ENCODE measurements at regions not wholly inside any gene's neighbourhood (a gene's known extent, or its start where the extent isn't known, plus 50 kb on each side); places are given as distances from the start of the nearest gene placed in this dataset.

DNA sequence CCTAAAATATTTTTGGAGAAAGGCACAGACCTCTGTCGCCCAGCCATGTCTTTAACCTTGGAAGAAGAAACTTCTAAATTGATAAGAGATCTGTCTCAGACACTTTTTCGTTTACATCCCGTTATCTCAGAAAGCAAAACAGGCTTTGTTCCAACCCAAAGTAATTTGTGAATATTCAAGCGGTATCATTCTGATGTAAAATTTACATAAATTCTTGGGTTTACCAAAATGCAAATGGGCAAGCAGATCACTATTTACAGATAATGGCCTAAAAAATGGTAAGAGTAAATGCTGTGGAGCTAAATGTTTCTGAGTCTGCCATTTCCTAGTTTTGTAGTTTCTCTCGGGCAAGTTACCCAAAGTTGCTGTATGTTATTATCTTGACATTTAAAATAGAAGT lies 101.9 kb upstream of the VPREB1 start:
- TF ChIP-seq CTCF (IDR thresholded peaks at IDR 0.05; ENCODE audit: unreplicated experiment): no peak
- Mint-ChIP-seq H3K27me3 (ENCODE audit: unreplicated experiment) (peaks cover 74% of the 10 kb centered on the region), H3K4me1 (ENCODE audit: low read depth, unreplicated experiment) (no peaks in the 10 kb centered on the region), H3K4me3 (ENCODE audit: low read depth, unreplicated experiment) (no peak overlapping the region), H3K27ac (ENCODE audit: unreplicated experiment) (no peak overlapping the region), H3K36me3 (ENCODE audit: insufficient read depth, unreplicated experiment) (no peaks in the 10 kb centered on the region), H3K9me3 (ENCODE audit: low read depth, unreplicated experiment) (no peaks in the 10 kb centered on the region)
- DNase-seq: no peak
- no TSS peak for BruUV-seq (replicated peaks)
- CTCF ChIA-PET: no interaction called here
- intact Hi-C loops (cut with micrococcal nuclease; ENCODE audit: unreplicated experiment): no loop called here

DNA sequence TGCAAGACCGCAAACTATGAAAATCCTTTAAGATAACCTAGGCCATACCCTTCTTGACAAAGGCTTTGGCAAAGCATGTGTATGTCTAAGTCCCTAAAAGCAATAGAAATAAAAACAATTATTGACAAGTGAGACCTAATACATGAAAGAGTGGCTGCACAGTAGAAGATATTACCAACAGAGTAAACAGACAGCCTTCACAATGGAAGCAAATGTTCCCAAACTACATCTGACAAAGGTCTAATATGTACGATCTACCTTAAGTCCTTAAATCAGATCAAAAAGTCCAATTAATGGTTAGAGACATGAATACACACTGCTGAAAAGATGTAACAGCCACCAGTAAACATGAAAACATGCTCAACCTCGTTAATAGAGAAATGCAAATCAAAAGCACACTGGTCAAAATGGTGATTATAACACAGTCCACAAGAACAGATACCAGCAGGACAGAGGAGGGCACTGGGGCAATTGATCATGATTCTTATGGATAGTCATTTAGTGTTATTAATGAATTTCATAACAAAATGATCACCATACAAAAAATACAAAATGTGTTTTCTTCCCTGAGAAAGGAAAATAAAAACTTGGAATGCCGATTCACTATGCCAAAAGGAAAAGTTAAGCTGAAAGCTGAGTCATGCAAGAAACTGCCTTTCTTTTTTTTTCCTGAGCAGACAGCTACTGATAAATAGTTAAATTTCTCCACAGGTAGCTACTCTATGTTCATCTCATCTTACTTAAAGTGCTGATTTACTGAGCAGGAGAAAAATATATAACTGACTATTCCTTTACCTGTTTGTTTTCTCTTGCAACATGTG lies 102.6 kb upstream of the VPREB1 start:
- H3K27me3 Mint-ChIP-seq (ENCODE audit: unreplicated experiment): peaks cover 67% of the 10 kb centered on the region
- CTCF ChIA-PET: no interaction called here
- H3K36me3 Mint-ChIP-seq (ENCODE audit: insufficient read depth, unreplicated experiment): no peaks in the 10 kb centered on the region
- no peak overlapping the region for H3K4me3 Mint-ChIP-seq (ENCODE audit: low read depth, unreplicated experiment)
- TF ChIP-seq CTCF (IDR thresholded peaks at IDR 0.05; ENCODE audit: unreplicated experiment): no peak
- no TSS peak for BruUV-seq (replicated peaks)
- no peaks in the 10 kb centered on the region for H3K4me1 Mint-ChIP-seq (ENCODE audit: low read depth, unreplicated experiment)
- intact Hi-C loops (cut with micrococcal nuclease; ENCODE audit: unreplicated experiment): no loop called here
- no peak overlapping the region for H3K27ac Mint-ChIP-seq (ENCODE audit: unreplicated experiment)
- no peaks in the 10 kb centered on the region for H3K9me3 Mint-ChIP-seq (ENCODE audit: low read depth, unreplicated experiment)
- DNase-seq: no peak

- CTCF ChIA-PET: no interaction called here
- no peak for TF ChIP-seq CTCF (IDR thresholded peaks at IDR 0.05; ENCODE audit: unreplicated experiment)
- no peak for DNase-seq
- Mint-ChIP-seq H3K27me3 (ENCODE audit: unreplicated experiment) (peaks cover 59% of the 10 kb centered on the region), H3K9me3 (ENCODE audit: low read depth, unreplicated experiment) (no peaks in the 10 kb centered on the region), H3K27ac (ENCODE audit: unreplicated experiment) (no peak overlapping the region), H3K4me1 (ENCODE audit: low read depth, unreplicated experiment) (no peaks in the 10 kb centered on the region), H3K4me3 (ENCODE audit: low read depth, unreplicated experiment) (no peak overlapping the region), H3K36me3 (ENCODE audit: insufficient read depth, unreplicated experiment) (no peaks in the 10 kb centered on the region)
- intact Hi-C loops (cut with micrococcal nuclease; ENCODE audit: unreplicated experiment): no loop called here
- BruUV-seq (replicated peaks): no TSS peak
Measured at GRCh38 chr22:22141031-22141430, 103.6 kb upstream of the VPREB1 start.

- no peak for TF ChIP-seq CTCF (IDR thresholded peaks at IDR 0.05; ENCODE audit: unreplicated experiment)
- H3K9me3 Mint-ChIP-seq (ENCODE audit: low read depth, unreplicated experiment): no peaks in the 10 kb centered on the region
- no TSS peak for BruUV-seq (replicated peaks)
- H3K4me1 Mint-ChIP-seq (ENCODE audit: low read depth, unreplicated experiment): no peaks in the 10 kb centered on the region
- no peaks in the 10 kb centered on the region for H3K36me3 Mint-ChIP-seq (ENCODE audit: insufficient read depth, unreplicated experiment)
- intact Hi-C loops (cut with micrococcal nuclease; ENCODE audit: unreplicated experiment): loop anchor here (10.0 kb wide), 1 partner anchor 75 kb away; no protein-coding TSS in a partner anchor
- no peak overlapping the region for H3K27ac Mint-ChIP-seq (ENCODE audit: unreplicated experiment)
- H3K27me3 Mint-ChIP-seq (ENCODE audit: unreplicated experiment): peaks cover 48% of the 10 kb centered on the region
- no peak overlapping the region for H3K4me3 Mint-ChIP-seq (ENCODE audit: low read depth, unreplicated experiment)
- CTCF ChIA-PET: no interaction called here
- DNase-seq: no peak
Measured at GRCh38 chr22:22139364-22139763, 105.2 kb upstream of the VPREB1 start.

Data from Calu3 (cell line).